NCI-H146 treated with DMSO at 0.1 percent for 48 hours (cell line): ENCODE measurements at regions not wholly inside any gene's neighbourhood (a gene's known extent, or its start where the extent isn't known, plus 50 kb on each side); places are given as distances from the start of the nearest gene placed in this dataset.

Experiments
- DNase-seq: peaks from one replicate; lab custom pipeline; 2025; ENCODE audit not compliant: unreplicated experiment; lab: John Stamatoyannopoulos, UW

GRCh38 chr2:59936048-59936447 is 617.4 kb downstream of the BCL11A start:
- no peak for DNase-seq

- no peak for DNase-seq
Measured at GRCh38 chr2:59935005-59935404, 618.4 kb downstream of the BCL11A start.

GRCh38 chr2:59933948-59934347 is 619.5 kb downstream of the BCL11A start:
- no peak for DNase-seq

GRCh38 chr2:59932341-59932740 is 621.1 kb downstream of the BCL11A start:
- DNase-seq = no peak

- DNase-seq = no peak
Measured at GRCh38 chr2:59930430-59930829, 623.0 kb downstream of the BCL11A start.

GRCh38 chr2:59926731-59927130 is 626.7 kb downstream of the BCL11A start:
- DNase-seq = no peak

GRCh38 chr2:59925321-59925720 is 628.1 kb downstream of the BCL11A start:
- no peak for DNase-seq

GRCh38 chr2:59924346-59924745 is 629.1 kb downstream of the BCL11A start:
- no peak for DNase-seq

GRCh38 chr2:59922450-59922849 is 631.0 kb downstream of the BCL11A start:
- DNase-seq = no peak

GRCh38 chr2:59921743-59922142 is 631.7 kb downstream of the BCL11A start:
- DNase-seq = no peak

GRCh38 chr2:59920961-59921360 is 632.5 kb downstream of the BCL11A start:
- DNase-seq = no peak

- no peak for DNase-seq
Measured at GRCh38 chr2:59920307-59920706, 633.1 kb downstream of the BCL11A start.

GRCh38 chr2:59919579-59919978 is 633.9 kb downstream of the BCL11A start:
- DNase-seq = no peak

- DNase-seq = no peak
Measured at GRCh38 chr2:59912042-59912441, 641.4 kb downstream of the BCL11A start.

GRCh38 chr2:59910166-59910565 is 643.3 kb downstream of the BCL11A start:
- no peak for DNase-seq

- no peak for DNase-seq
Measured at GRCh38 chr2:59909147-59909546, 644.3 kb downstream of the BCL11A start.

GRCh38 chr2:59905731-59906130 is 647.7 kb downstream of the BCL11A start:
- DNase-seq = no peak

GRCh38 chr2:59903994-59904544 is 649.4 kb downstream of the BCL11A start:
- DNase-seq = no peak

- no peak for DNase-seq
Measured at GRCh38 chr2:59900728-59901452, 652.6 kb downstream of the BCL11A start.

GRCh38 chr2:59899692-59900091 is 653.8 kb downstream of the BCL11A start:
- DNase-seq = no peak

- no peak for DNase-seq
Measured at GRCh38 chr2:59896499-59897245, 656.8 kb downstream of the BCL11A start.

- no peak for DNase-seq
Measured at GRCh38 chr2:59893612-59894011, 659.8 kb downstream of the BCL11A start.
